Astrocyte of the cerebellum (primary cell): ENCODE measurements at regions not wholly inside any gene's neighbourhood (a gene's known extent, or its start where the extent isn't known, plus 50 kb on each side); places are given as distances from the start of the nearest gene placed in this dataset.
"Not testable (repeated sequence)": the region's sequence is repeated elsewhere in the genome, so short reads cannot be mapped to it uniquely, and the experiment has no call there.

Experiments
- DNase-seq: peaks from one replicate; pipeline ENCODE4 v3.0.0-alpha.2; 2011; ENCODE audit warnings: low read depth
- H3K4me3 ChIP-seq: 2 replicates; pipeline ENCODE4 v1.5.1; 2011; ENCODE audit warnings: mild to moderate bottlenecking, low read depth, low read length, moderate library complexity
- in situ Hi-C: cut with HindIII; loops from 2 replicates; pipeline ENCODE4 v1.10.0; 2017; ENCODE audit warnings: low sequenced_read_pairs
- TF ChIP-seq, protein P1 (sequence below): IDR thresholded peaks from 2 replicates; pipeline ENCODE4 v1.5.1; 2012; ENCODE audit warnings: low read length, low read depth, moderate library complexity, mild to moderate bottlenecking; ENCODE audit errors: missing control alignments

DNA sequence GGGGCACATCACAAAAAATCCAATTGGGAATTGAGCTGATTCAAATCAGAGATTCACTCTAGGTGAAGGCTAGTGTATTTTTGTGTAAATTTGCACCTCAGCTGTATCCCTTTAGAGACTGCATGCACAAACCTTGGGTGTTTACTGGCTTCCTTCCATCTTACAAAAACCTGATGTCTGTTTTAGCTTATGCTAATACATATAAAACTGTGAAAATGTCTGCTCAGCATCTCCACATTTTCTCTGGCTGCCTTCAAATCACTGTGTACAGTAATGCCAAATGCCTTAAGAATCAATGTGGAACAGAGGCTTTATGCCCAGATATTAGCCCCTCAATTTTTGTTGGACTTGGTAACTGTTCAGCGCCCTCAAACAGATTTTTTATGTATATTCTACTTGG, 675.8 kb upstream of the SLITRK6 start:
- DNase-seq = no peak
- no peak overlapping the region for H3K4me3 ChIP-seq
- in situ Hi-C loops = loop anchor here (25.0 kb wide), 1 partner anchor 488 kb away; no protein-coding TSS in a partner anchor
- TF ChIP-seq, protein P1, sequence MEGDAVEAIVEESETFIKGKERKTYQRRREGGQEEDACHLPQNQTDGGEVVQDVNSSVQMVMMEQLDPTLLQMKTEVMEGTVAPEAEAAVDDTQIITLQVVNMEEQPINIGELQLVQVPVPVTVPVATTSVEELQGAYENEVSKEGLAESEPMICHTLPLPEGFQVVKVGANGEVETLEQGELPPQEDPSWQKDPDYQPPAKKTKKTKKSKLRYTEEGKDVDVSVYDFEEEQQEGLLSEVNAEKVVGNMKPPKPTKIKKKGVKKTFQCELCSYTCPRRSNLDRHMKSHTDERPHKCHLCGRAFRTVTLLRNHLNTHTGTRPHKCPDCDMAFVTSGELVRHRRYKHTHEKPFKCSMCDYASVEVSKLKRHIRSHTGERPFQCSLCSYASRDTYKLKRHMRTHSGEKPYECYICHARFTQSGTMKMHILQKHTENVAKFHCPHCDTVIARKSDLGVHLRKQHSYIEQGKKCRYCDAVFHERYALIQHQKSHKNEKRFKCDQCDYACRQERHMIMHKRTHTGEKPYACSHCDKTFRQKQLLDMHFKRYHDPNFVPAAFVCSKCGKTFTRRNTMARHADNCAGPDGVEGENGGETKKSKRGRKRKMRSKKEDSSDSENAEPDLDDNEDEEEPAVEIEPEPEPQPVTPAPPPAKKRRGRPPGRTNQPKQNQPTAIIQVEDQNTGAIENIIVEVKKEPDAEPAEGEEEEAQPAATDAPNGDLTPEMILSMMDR = no peak

DNA sequence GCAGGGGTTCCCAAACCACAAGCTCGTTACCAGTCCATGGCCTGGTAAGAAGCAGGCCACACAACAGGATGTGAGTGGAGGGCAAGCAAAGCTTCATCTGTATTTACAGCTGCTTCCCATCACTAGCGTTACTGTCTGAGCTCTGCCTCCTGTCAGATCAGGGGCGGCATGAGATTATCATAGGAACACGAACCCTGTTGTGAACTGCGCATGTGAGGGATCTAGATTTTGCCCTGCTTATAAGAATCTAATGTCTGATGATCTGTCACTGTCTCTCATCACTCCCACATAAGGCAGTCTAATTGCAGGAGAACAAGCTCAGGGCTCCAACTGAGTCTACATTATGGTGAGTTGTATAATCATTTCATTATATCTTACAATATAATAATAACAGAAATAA, 677.4 kb upstream of the SLITRK6 start:
- no peak for DNase-seq
- in situ Hi-C loops = no loop called here
- no peak overlapping the region for H3K4me3 ChIP-seq
- TF ChIP-seq, protein P1 = no peak

DNA sequence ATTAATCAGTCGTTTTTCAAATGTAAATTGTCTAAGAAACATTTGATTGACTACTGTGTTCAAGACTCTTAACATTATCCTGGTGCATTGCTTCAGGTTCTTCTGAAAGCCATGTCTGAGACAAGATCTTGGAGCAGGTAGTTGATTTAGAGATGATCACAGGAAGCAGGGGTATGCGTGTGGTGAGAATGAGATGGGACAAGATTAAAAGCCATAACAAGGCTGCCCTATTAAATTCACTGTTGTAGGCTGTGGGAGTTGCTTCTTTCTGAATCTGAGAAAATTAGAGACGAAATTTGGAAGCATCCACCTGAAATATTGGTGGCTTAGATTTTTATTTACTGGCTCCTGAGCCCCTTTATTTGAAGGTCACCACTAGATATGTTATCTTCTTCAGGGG, 687.4 kb upstream of the SLITRK6 start:
- TF ChIP-seq, protein P1 = no peak
- in situ Hi-C loops = no loop called here
- no peak for DNase-seq
- no peak overlapping the region for H3K4me3 ChIP-seq

DNA sequence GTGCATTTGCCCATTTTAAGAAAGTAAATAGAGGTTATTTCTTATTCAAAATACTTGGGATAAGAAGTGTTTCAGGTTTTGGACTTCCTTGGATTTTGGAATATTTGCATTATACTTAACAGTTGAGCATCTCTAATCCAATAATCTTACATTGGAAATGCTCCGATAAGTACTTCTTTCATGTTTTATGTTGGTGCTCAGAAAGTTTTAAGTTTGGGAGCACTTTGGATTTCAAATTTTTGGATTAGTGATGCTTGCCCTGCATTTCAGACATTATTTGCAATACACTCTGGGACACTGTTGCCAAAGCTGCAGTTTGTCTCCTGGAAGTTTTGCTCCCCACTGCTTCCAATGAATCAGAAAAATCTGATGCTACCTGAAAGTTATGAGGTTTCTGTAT, 691.9 kb upstream of the SLITRK6 start:
- TF ChIP-seq, protein P1 = no peak
- DNase-seq = no peak
- in situ Hi-C loops = no loop called here
- no peak overlapping the region for H3K4me3 ChIP-seq

DNA sequence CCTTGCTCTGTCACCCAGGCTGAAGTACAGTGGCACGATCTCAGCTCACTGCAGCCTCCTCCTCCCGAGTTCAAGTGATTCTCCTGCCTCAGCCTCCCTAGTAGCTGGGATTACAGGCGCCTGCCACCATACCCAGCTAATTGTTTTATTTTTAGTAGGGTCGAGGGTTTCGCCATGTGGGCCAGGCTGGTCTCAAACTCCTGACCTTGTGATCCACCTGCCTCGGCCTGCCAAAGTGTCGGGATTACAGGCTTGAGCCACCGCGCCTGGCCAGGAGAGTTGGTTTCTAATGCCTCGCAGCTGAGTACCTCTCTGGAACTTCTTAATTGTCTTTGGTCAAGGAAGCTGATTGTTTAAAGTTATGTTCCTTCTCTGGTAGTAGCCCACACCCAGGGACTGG, 702.7 kb upstream of the SLITRK6 start:
- H3K4me3 ChIP-seq, DNase-seq, in situ Hi-C loops: not testable (repeated sequence)

DNA sequence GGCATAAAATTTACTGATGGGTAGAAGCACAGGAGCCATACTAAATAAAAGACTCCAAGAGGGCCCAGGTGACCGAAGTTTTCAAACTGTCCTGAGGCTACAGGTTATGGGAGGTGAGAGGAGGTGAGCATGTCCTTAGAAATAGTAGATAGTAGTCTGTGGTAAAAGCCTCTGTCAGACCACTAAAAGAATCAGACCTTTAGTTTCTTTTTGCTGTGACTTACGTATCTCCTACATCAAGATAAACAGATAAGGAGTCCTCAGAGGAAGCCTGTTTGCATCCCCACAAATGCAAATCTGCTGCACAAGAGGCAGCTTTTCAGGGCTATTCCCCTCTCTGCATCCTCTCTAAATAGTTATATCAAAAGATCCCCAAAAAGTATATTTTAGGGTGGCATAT, 711.6 kb upstream of the SLITRK6 start:
- DNase-seq = no peak
- no peak overlapping the region for H3K4me3 ChIP-seq
- in situ Hi-C loops = no loop called here
- TF ChIP-seq, protein P1 = no peak

DNA sequence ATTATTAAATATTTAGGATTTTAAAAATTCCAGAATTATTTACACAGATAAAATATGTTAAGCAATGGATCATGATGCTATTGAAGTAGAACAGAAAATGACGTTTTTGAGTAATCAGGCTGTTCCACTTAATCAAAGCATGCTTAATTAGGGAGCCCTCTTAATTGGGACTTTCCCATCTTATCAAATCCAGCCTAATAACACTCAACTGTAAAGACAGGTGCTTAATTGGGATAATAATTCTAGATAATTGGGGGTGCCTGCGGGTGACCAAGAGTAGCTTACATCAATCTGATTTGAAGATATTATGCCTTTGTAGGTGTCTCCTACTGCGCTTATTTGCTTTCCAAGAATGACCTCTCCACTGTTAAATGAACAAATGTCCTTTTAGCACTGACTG, 742.2 kb upstream of the SLITRK6 start:
- no peak overlapping the region for H3K4me3 ChIP-seq
- TF ChIP-seq, protein P1 = no peak
- in situ Hi-C loops = no loop called here
- DNase-seq = no peak
